GM21381 (cell line): ENCODE measurements at regions not wholly inside any gene's neighbourhood (a gene's known extent, or its start where the extent isn't known, plus 50 kb on each side); places are given as distances from the start of the nearest gene placed in this dataset.
"Not testable (repeated sequence)": the region's sequence is repeated elsewhere in the genome, so short reads cannot be mapped to it uniquely, and the experiment has no call there.

Experiments
- ATAC-seq: cut with Tn5 transposase; IDR thresholded peaks from one replicate; pipeline ENCODE4 v1.9.1; 2021; ENCODE audit warnings: mild to moderate bottlenecking, moderate library complexity; ENCODE audit not compliant: unreplicated experiment

DNA sequence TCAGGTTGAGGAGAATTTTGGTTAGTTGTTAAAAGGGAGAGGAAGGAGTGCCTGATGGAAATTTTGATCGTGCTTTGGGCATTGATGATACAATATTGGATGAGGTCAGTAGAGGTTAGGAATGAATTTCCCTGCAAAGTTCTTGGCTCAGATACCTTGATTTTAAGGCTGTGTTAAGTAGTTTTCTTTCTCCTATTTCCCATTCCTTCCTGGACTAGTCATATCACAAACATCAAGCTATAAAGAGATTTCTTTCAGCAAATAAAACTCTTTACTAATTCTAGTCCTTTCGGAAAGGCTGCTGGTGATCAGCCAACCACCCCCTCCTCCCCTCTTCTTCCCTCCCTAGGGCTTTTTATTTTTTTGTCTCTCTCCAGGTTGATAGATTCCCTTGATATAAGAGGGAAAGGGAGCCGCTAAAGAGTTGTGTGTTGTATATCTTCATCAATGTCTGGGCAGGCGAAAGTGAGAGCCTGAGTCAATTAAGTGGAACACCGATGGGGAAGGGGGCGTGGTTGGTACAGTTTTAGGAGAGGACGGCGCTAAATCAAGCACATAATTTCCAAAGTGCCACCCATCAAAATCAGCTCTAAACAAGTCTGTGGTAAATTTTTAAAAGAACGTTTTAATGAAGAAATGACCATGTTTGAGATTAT lies 100.1 kb upstream of the PLXNA2 start:
- no peak for ATAC-seq

GRCh38 chr1:208347191-208347590 lies 103.0 kb upstream of the PLXNA2 start:
- no peak for ATAC-seq

DNA sequence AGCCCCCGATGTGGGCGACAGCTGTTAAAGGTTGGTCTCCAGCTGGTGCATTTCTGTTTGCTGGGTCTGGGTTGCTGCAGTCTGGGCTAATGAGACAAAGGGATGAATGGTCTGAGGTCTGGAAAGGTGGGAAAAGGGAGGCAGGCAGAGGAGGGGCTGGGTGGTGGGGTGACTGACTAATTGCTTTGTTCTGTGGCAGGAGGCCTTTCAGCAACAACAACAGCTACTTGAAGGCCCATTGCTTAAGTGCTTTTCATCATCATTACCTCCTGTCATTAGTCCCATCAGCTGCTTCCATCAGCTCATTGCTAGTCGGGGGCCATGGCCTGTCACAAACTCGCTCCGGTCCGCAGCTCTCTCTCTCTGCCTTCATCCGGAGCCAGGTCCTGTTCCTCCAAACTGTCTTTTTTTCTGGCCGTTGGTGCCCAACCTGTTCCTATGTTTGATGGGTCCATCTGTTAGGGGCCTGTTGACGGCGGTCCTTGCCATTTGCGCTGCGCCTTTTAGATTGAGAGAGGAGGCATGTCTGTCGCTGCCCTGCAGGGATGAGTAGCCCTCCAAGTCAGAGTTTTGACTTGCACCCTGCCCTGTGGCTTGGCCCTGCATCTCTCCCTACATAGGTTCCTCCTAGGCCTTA lies 105.6 kb upstream of the PLXNA2 start:
- ATAC-seq, result no peak

DNA sequence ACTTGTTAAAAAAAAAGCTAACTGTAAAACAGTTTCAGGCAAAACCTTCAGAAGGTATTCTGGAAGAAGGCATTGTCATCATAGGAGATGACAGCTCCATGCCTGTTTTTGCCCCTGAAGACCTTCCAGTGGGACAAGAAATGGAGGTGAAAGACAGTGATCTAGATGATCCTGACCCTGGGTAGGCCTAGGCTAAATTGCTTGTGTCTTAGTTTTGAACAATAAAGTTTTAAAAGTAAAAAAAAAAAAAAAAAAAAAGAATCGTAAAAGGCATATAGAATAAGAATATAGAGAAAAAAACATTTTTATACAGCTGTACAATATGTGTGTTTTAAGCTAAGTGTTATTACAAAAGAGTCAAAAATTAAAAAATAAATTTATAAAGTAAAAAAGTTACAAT lies 106.6 kb upstream of the PLXNA2 start:
- ATAC-seq, result no peak

DNA sequence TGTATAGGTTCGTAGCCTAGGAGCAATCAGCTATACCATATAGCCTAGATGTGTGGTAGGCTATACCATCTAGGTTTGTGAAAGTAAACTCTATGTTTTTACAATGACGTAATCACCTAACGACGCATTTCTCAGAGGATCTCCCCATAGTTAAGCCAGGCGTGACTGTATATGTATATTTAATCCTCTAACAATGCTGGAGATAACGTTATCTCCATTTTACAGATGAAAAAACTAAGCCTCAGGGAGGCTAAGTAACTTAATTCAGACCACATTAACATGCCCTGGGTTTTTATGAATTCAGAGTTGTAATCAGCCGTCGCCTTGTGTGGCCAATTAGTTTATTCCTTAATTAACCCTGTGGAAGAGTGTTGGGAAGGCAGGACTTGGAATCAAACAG lies 107.7 kb upstream of the PLXNA2 start:
- ATAC-seq, result no peak

DNA sequence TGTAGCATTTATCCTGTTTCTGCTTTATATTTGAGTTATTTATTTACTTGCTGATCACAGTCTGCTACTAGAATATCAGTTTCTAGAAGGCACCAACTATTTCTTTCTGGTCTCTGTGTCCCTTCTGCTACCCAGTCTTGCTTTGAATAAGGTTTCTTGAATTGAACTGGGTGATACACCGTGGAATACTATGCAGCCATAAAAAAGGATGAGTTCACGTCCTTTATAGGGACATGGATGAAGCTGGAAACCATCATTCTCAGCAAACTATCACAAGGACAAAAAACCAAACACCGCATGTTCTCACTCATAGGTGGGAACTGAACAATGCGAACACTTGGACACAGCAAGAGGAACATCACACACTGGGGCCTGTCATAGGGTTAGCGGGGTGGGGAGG lies 109.6 kb upstream of the PLXNA2 start:
- not testable (repeated sequence) for ATAC-seq

DNA sequence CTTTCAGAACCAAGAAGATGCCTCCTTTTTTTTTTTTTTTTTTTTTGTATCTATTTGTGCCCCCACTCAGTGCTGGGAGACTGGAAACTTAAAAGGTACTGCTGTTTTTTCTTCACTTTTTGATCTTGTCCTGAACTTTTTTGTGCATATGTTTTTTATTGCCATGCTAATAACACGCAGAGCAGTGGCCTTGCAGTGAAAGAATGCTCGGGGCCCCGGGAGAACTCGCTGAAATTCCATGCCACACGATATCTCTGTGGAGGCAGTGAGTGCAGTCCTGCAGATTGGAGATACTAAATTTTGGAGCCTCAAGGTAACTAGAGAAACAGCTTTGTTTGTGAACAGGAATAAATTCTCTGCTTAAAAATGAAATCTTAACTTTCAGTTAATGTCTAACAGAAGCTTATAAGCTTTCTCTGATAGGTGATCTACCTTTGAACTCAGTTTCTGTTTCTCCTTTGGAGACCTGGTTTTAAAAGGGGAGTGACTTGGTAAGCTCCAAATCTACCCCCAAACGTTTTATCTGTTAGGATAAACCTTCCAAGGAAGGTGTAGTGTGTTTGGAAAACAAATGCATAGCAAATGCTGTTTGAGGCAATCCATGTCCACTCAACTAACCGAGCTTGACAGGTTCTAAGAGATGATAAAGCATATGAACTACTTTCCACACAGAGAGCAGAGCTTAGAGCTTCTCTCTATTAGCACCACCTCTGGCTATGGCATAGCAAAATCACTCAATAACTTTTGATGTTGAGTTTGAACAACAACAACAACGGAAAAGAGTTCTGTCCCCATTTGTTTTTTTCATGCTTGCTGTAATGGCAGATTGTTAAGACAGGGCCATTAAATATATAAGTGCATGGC lies 113.7 kb upstream of the PLXNA2 start:
- ATAC-seq, result no peak

GRCh38 chr1:208358651-208359050 lies 114.5 kb upstream of the PLXNA2 start:
- ATAC-seq, result no peak

- ATAC-seq, result no peak
Measured at GRCh38 chr1:208362011-208362410, 117.8 kb upstream of the PLXNA2 start.

DNA sequence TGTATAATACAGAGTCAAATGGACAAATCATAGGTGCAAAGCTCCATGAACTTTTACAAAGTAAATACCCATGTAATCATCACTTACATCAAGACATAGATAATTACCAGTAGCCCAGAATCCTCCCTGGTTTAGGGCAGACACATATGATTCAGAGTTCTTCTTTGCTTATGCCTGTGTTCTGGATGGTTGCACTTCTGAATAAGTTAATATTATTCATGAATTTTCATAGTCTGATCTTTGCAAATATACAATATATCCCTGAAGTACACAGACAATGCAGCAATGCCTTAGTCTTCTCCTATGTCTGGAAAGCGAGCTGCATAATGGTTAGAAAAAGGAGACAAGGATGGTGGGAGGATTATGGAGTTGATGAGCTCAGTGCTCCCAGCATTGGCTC lies 122.4 kb upstream of the PLXNA2 start:
- no peak for ATAC-seq

DNA sequence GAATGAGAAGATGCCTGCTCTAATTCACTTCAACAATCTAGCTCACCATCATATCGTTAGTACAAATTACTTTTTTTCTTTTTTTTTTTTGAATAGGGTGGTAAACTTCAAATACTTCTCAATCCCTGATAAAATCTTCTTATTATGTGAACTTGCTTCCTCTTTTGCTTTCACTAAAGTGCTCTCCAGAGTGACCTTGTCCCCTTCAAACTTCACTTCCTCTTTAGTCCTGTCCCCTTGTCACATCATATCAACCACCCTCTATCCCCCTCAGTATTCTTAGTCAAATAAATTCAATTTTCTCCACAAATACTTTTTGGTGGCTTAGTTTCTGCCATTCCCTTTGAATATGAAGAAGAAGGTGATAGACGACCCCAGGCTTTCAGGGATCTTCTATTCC lies 124.9 kb upstream of the PLXNA2 start:
- ATAC-seq, result no peak

DNA sequence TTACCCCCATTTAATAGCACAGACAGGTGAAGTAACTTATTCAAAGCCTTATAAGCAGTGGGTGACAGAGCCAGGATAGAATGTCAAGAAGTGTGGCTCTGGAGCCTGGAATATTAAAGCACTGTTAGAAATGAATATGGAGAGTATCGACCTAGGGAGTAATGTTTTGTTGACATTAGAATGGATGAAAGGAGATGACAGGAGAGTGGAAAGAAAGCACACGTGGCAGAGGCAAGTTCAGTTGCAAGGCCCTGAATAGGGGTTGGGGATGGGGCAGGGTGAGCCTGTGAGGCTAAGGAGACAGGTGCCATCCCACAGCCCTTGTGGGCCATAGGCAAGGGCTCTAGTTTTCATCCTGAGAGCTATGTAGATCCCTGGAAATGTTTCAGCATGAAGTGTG lies 125.5 kb upstream of the PLXNA2 start:
- ATAC-seq, result no peak

GRCh38 chr1:208374391-208374941 lies 130.3 kb upstream of the PLXNA2 start:
- ATAC-seq, result no peak

DNA sequence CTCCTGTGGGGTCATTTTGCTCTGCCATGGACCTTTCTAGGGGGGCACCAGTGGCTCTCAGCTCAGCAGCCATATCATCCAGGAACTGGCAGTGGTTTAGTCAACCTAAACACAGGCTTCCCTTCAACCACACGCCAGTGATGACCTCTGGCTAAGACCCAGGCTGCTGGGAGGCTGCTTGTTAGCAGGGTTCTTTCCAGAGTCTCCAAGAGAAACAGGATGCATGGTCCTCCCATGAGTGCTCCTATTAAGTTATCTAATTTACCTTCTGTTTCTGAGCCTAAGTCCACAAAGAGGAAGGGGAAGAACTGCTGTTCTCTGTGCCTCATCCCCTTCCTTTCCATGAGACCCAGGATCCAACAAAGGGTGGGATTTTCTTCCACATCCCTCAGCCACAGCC lies 137.3 kb upstream of the PLXNA2 start:
- no peak for ATAC-seq

- ATAC-seq, result no peak
Measured at GRCh38 chr1:208387908-208388811, 144.0 kb upstream of the PLXNA2 start.

- no peak for ATAC-seq
Measured at GRCh38 chr1:208393416-208393815, 149.2 kb upstream of the PLXNA2 start.

- no peak for ATAC-seq
Measured at GRCh38 chr1:208393826-208394225, 149.6 kb upstream of the PLXNA2 start.

DNA sequence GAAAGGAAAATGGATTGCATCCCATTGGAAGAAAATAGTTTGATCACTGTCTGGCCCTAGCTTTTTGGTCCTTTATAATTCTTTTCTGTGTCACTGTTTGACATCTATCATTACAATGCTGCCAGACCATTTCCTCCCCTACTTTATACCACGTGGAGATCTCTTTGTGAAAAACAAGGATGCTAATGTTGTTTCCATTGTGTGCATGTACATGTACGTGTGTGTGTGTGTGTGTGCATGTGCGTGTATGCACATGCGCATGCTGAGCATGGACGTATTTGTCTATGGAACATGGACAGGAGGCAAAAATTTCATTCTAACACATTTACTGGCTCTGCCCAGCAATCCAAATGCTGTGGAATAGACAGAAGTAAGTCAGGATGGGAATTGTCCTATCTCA lies 153.1 kb upstream of the PLXNA2 start:
- ATAC-seq, result no peak

DNA sequence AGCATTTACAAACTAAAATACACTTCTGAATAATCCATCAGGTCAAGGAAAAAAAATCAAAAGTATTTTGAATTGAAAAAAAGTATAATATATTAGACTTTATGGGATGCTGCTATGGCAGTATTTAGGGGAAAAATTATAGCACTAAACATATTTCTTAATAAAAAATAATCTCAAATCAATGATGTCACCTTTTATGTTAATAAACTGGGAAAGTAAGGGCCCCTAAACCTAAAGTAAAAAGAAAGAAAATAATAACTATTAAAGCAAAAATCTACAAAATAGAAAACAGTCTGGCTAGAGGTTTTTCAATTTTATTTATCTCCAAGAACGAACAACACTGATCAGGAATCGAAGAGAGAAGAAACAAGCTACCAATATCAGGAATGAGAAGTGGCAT lies 160.8 kb upstream of the PLXNA2 start:
- no peak for ATAC-seq

- no peak for ATAC-seq
Measured at GRCh38 chr1:208409176-208409575, 165.0 kb upstream of the PLXNA2 start.

- no peak for ATAC-seq
Measured at GRCh38 chr1:208410409-208410808, 166.2 kb upstream of the PLXNA2 start.
